GM15510 (cell line): ENCODE measurements at regions not wholly inside any gene's neighbourhood (a gene's known extent, or its start where the extent isn't known, plus 50 kb on each side); places are given as distances from the start of the nearest gene placed in this dataset.
A peak's percentile ranks its signal among the peaks of the same experiment; 100 is the strongest.

Experiments used
- POLR2A ChIP-seq: IDR thresholded peaks from 3 replicates; pipeline ENCODE4 v1.6.1; 2011; ENCODE audit warnings: borderline replicate concordance; ENCODE audit not compliant: insufficient read length; ENCODE audit errors: extremely low read depth

DNA sequence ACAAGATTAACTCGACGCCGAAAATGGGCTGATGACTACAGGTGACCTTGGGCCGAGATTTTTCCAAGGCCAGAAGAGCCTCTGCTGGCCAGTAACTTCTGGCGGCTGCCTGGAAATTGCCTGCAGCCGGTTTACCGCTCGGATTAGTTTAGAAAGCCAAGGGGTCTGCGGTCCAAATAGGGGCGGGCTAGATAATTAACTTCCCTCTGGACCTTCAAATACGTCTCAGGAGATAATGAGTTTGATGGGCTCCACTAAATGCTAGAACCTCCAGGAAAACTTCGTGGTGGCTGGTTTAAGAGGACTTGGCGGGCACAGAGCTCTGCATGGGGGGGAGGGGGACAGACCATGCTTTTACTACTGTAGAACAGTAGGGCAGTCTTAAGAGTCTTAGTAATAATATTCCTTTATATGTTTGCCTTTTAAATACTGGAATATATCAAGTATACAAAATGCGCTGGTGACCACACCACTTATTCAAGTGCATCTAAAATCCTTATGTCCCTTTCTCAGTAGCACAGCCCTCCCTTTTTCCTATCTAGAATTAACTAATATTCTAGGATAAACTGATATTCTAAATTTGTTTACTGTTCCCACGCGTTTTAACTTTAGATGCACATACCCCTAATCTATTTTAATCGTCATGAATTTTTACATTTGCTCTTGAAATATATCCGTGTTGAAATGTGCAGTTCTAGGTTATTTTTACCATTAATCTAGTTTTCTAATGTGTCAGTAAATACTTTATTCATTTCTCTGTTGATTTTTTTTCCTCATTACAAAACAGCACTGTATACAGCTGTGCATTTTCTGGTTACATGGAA lies 107.5 kb upstream of the PRSS16 start:
- TF ChIP-seq POLR2A: peak; percentile 38

DNA sequence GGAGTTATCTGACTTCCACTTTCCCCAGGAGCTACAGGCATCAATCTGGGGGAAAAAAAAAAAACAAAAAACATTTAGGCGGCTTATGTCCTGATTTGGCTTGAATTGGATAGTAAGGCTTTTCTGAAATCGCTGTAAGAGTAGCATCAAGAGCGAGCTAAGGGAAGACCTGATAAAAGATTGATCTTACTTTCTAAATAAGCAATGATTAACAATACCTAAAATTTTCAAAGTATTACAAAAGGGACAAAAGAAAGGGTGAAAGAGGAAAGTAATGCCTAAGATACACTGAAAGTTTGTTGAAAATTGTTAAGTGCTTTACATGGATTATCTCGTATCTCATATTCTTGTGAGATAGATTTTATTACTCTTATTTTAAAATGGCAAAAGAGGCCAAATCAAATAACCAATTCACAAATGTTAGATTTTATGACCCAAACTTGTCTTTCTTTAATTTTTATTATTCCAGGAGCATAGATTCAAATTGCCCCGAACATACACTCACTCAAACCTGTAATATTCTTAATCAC lies 106.4 kb upstream of the PRSS16 start:
- TF ChIP-seq POLR2A: no peak

DNA sequence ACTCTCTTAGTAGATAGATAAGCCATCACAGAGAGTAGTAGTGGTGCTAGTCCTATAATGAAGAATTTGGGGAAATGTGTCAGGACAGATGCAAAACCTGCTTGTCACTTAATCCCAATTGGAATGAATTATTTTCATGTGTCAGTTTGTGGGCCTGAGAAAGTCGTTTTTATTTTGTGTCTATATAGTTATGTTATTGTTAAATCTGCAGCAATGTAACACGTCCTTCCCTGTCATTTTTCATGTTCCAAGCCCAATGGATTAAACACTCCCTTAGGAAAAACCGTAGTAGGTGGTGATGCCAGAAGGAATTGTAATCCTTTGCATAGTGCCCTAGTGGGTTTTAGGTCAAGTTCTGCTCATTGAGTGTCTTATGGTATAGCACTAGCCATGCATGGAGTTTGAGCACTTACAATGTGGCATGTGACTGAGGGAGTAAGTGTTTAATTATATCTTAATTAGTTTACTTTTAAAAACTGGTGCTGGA lies 105.9 kb upstream of the PRSS16 start:
- no peak for TF ChIP-seq POLR2A

DNA sequence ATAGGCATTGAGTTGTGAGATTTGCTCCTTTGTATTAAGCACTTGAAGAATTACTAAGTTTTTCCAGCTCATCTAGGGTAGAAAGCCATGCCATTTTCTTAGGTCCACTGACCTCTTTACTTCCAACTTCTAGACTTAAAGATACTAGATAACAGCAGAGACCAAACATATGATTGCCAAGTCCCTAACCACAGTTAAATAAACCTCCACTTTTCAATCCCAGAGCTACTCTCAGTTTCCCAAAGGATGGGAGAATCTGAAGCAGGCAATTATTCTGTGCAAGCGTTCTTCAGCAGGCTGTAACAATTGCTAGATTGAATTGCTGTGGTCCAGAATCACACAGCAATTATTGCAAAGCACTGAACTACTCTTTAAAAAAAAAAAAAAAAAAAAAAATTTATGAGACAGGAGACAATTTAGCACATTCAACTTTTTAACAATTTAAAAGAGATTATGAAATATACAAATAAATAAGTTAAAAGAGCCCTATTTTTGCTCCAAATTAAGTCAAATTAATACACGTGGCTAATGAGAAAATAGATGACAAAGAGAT lies 104.0 kb upstream of the PRSS16 start:
- TF ChIP-seq POLR2A: no peak

DNA sequence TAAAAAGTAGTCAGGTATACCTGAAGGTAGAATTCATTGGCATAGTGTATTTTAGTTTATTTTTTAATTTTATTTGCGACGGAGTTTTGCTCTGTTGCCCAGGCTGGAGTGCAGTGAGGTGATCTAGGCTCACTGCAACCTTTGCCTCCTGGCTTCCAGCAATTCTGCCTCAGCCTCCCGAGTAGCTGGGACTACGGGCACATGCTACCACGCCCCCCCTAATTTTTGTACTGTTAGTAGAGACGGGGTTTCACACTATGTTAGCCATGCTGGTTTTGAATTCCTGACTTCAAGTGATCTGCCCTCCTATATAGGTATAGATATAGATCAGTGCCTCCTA lies 102.8 kb upstream of the PRSS16 start:
- TF ChIP-seq POLR2A: no peak

DNA sequence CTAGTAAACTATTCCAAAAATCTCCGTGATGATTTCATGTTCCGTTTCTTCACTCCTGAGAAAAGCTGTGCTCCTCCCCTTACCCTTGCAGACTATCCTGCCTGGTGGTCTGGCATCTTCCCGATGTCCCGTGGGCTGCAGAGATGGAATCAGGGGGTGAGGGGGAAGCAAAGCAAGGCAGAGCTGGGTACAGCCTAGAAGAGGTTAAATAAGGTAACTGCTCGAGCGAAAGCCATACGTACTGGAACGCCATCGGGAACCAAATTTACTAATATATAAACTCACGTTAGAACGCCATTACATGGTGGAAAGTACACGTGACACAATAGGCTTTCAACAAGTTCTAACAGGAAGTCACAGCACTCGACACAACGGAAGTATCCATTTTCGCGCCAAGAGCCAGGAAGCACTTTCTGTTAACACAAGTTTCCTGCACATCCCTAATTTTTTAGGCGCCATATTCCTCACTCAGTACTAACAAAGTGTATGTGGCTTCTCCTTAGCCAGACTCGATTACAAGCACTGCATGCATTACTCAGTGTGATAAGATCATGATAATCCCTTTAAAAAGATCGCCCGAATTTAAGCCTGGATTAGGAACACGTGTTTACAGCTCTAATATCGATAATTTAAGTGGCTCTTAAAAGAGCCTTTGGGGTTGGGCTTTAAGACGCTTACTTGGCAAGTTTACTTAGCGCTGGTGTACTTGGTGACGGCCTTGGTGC lies 101.6 kb upstream of the PRSS16 start:
- TF ChIP-seq POLR2A: peak; percentile 73

DNA sequence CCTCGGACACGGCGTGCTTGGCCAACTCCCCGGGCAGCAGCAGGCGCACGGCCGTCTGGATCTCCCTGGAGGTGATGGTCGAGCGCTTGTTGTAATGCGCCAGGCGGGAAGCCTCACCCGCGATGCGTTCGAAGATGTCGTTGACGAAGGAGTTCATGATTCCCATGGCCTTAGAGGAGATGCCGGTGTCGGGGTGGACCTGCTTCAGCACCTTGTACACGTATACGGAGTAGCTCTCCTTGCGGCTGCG lies 101.1 kb upstream of the PRSS16 start:
- peak; percentile 85 for TF ChIP-seq POLR2A

DNA sequence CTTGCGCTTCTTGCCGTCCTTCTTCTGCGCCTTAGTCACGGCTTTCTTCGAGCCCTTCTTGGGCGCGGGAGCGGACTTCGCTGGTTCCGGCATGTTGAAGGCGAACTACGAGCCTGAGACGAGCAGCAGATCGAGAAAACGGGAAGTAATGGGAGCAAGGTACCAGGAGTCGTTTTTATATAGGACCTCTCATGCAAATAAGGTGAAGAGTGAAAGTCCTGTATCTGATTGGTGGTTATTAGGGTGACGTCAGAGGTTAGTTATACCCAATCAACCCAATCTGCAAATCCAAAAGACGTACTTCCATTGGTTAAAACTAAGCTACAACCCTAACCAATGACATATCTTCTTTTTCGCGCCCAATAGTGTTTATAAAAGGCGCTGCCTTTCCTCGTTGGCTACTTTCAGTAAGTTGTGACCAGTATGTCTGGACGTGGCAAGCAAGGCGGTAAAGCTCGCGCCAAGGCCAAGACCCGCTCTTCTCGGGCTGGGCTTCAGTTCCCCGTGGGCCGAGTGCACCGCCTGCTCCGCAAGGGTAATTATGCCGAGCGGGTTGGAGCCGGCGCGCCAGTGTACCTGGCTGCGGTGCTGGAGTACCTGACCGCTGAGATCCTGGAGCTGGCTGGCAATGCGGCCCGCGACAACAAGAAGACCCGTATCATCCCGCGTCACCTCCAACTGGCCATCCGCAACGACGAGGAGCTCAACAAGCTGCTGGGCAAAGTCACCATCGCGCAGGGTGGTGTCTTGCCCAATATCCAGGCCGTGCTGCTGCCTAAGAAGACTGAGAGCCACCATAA lies 100.6 kb upstream of the PRSS16 start:
- peak; percentile 96 for TF ChIP-seq POLR2A

DNA sequence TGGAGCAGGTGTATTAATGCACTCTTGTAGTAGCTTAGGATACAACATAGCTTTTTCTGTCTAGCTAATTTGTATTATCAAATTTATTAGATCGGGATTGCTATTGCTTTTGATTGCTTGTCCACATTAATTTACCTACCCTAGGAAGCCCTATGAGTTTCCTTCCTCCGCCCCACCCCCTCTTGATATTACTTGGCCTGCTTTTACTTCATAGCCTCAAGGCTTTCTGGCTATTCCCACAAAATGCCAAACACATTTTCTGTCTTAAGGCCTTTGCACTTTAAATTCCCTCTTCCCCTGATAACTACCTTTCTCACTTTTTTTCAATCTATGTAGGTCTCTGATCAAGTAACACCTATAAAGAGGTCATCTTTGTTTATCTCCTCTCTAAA lies 99.1 kb upstream of the PRSS16 start:
- no peak for TF ChIP-seq POLR2A

DNA sequence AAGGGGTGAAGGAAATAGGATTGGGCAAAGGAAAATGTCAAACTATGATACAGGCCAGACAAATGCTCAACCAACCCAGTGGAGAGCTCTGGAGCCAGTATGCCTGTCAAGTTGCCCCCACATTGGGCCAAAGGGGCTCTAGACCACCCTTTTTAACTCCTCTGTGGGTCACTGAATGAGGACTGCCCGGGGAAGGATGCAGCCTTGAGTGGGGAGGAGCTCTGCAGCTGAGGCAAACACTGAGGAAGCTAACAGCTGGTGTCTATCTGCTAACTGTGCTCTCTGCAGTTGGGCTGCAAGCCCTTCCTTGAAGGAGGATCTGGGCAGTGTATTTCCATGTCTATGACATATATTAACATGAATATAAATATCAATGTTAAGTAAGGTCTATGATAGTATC lies 98.4 kb upstream of the PRSS16 start:
- no peak for TF ChIP-seq POLR2A

DNA sequence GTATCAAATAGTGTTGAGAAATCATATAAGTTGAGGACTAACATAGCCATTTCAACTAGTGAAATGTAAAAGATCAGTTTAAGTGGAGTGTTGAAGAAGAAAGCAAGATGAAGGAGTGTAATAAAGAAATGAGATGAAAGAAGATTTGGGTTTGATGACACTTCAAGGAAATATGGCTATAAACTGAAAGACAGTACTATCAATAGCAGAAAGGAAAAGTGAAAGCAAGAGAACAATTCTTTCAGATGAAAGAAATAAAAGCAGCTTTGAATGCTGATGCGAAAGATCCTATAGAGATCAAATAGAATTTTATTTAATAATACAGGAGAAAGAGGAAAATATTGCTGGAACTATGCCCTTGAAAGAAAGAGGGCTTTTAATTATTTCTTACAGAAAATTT lies 92.8 kb upstream of the PRSS16 start:
- TF ChIP-seq POLR2A: no peak

DNA sequence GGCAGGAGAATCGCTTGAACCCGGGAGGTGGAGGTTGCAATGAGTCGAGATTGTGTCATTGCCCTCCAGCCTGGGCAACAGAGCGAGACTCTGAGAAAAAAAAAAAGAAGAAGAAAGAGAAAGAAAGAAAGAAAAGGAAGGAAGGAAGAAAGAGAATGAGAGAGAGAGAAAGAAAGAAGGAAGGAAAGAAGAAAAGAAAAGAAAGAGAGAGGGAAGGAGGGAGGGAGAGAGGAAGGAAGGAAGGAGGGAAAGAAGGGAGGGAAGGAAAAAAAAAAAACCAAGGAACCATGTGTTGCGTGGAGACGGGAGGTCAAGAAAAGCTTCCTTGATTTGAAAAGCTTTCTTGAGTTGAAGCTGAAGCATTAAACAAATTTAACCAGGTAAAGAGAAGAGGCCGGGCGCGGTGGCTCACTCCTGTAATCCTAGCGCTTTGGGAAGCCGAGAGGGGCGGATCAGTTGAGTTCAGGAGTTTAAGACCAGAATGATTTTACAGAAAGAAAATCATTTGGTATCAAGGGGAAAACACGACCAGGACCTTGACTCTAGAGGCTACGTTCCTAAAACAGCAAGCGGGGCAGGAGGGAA lies 90.5 kb upstream of the PRSS16 start:
- no peak for TF ChIP-seq POLR2A

DNA sequence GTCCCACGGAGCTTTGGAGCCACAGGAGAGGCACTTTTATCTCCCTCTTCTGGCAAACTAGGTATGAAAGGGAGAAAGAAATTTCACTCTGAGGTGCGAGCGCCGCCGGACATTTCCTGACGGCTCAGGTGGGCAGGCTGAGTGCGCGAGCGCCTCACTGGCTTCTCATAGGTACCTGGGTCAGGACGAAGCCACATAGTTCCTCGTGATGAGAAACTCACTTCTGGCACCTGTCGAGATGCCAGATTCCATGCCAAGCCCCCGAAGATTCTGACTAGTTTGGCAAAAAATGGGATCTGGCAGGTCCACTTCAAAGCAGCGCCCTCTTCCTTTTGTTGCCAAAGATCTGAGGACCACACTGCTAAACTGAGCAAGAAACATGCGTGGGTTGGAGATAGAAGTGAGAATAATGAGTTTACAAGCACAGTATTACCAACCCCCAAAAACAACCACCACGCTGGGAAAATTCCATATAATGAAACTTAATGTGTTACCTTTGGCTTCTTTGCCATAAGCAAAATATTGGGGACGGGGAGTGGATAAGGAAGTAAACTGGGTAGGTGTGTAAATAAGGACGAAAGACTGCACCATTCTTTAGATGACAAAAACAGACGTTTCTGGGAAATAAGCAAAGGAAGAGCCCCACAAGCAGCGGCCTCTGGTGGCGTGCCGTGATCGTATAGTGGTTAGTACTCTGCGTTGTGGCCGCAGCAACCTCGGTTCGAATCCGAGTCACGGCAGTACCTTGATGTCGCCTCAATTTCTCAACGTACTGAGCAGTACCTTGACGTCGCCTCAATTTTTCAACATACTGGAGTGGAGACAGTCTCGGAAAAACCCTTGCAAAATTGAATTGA lies 89.8 kb upstream of the PRSS16 start:
- TF ChIP-seq POLR2A: no peak

DNA sequence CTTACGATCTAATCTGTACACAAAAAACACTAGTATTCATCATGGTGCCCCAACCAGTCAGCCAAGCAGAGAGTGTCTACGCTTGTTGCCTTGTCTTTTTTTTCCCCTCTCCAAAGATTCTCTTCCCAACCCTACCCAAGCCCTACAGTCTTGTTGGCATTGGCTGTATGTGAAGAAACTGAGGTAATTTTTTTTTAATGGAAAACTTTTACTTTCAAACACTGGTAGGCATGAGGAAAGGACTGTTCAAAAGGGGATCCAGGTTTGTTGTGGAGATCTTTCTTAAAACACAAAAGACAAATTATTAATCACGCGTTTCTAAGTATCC lies 89.2 kb upstream of the PRSS16 start:
- no peak for TF ChIP-seq POLR2A
